DMS79 treated with DMSO at 0.1 percent for 48 hours (cell line): ENCODE measurements at regions not wholly inside any gene's neighbourhood (a gene's known extent, or its start where the extent isn't known, plus 50 kb on each side); places are given as distances from the start of the nearest gene placed in this dataset.
A peak's percentile ranks its signal among the peaks of the same experiment; 100 is the strongest.
"Not testable (repeated sequence)": the region's sequence is repeated elsewhere in the genome, so short reads cannot be mapped to it uniquely, and the experiment has no call there.

ENCODE experiments used
- DNase-seq: peaks from one replicate; lab custom pipeline; 2025; lab: John Stamatoyannopoulos, UW

GRCh38 chr13:99075268-99076191 is 97.7 kb upstream of the DOCK9 start:
- DNase-seq = no peak

DNA sequence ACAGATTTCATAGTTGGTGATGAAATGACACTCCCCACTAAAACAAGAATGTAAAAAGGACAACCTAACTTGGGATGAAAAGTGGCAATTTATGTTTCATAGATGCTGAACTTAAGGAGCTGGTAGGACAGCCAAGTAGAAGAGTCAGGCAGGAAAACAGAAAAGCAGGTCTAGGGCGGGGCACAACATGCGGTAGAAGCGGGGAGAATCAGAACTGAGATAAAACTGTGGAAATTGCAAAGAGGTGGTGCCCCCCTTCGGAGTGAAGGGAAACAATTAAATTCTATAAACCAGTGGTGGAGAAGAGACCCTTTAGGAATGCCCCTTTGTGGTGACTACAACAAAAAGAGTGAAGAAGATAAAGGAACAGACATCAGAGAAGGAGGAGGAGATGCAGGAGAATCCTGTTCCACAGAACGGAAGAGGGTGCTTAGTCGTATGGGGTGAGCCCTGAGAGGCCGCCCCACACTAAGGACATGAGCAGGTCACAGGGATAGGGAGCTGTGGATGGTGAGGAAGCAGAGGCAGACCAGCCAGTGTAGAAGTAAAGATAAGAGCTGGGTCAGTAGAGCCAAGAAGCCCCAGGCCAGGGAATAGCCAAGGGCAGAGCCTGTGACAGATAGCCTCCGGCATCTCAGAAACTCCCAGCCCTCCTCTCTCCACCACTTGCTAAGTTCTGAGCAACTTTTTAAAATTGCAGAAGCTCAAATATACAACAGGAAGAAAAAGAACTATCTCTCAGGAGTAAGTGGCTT is 100.3 kb upstream of the DOCK9 start:
- DNase-seq = no peak

- DNase-seq = no peak
These were observed 102.3 kb upstream of the DOCK9 start for GRCh38 chr13:99080131-99080530.

- peak; percentile 69 for DNase-seq
These were observed 106.1 kb upstream of the DOCK9 start for GRCh38 chr13:99083981-99084380.

- DNase-seq = no peak
These were observed 107.4 kb upstream of the DOCK9 start for GRCh38 chr13:99085139-99085807.

GRCh38 chr13:99085808-99086266 is 108.0 kb upstream of the DOCK9 start:
- DNase-seq = peak; percentile 28

DNA sequence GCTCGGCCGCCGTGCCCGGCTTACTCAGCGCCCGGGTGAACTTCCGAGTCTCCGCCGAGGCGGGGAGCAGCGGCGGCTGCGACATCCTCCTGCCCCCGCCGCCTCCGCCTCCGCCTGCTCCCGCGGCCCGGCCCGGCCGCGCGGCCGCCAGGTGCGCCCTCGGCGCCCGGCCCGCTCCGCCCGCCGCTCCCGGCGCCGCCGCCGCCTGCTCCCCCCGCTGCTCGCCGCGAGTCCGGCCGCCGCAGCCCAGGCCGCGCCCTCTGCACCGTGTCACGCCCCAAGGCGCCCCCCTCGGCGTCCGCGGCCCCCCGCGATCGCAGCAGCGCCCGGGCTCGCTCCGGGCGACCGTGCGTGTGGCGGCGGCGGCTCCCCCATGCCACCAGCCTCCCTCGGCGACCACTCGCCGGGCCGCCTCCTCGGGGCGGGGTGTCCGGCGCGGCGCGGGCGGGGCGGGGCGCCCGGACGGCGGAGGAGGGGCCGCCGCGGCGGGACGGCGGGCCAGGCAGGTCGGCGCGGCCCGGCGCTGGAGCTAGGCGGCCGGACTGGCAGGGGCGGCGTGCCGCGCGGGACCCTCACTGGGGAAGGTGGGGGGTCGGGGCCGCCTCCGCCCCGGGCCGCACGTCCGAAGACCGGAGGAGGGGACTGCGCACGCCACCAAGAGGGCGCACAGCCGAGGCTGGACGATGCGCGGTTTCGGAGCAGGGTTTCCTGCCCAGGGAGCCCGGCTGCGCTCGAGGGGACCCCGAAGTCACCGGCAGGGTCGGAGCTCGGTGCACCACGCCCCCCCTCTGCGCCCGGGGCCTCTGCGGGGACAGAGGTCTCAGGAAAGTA is 108.6 kb upstream of the DOCK9 start:
- peak; percentile 53 for DNase-seq

- DNase-seq = peak; percentile 99
These were observed 109.5 kb upstream of the DOCK9 start for GRCh38 chr13:99087098-99087953.

DNA sequence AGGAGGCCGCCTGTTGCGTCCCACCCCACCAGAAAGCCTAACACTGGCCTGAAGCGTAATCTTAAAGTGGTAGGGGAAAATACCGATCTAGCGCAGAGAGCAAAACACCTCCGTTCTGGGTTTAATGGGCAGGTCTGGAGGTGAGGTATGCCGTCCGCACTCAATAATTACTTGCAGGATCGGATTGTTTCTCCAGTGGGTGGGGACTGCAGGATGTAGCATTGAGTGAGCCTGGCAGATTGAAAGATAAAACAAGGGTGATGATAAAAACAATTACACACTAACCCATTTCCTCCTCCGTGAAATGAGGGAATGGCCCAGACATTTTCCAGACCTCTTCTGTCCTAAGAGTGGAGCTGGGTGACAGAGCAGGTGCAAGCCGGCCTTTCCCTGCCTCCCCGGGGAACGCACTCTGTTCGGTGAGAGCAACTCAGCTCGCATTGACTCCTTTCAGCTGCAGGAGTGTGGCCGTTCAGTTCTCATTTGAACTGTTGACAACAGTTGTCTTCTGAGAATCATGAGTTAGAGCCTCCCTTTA is 110.2 kb upstream of the DOCK9 start:
- peak; percentile 98 for DNase-seq

- no peak for DNase-seq
These were observed 106.7 kb upstream of the UBAC2 start for GRCh38 chr13:99093997-99094396.

- not testable (repeated sequence) for DNase-seq
These were observed 98.8 kb upstream of the UBAC2 start for GRCh38 chr13:99101831-99102230.

DNA sequence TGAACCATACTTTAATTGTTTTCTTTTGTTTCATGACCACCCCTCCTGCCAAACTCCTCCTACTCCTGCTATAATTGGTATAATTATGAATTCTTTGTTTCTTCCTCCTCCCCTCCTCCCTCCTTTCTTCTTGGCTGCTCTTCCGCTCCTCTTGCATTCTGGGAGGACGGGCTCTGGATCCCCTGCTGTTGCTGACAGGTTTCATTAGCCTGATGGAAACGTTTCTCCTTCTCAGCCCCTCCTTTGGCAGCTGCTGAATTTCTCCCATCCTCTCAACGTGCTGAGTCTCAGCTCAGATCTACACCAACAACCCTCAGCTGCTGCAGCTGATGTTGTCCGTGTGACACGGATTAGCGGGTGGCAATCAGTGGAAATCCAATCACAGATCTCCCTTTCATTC is 97.1 kb upstream of the UBAC2 start:
- DNase-seq = no peak

GRCh38 chr13:99104396-99104795 is 96.3 kb upstream of the UBAC2 start:
- no peak for DNase-seq

- DNase-seq = no peak
These were observed 95.5 kb upstream of the UBAC2 start for GRCh38 chr13:99105160-99105559.

- DNase-seq = no peak
These were observed 87.3 kb upstream of the UBAC2 start for GRCh38 chr13:99113351-99113750.

GRCh38 chr13:99118179-99118578 is 82.5 kb upstream of the UBAC2 start:
- DNase-seq = no peak

DNA sequence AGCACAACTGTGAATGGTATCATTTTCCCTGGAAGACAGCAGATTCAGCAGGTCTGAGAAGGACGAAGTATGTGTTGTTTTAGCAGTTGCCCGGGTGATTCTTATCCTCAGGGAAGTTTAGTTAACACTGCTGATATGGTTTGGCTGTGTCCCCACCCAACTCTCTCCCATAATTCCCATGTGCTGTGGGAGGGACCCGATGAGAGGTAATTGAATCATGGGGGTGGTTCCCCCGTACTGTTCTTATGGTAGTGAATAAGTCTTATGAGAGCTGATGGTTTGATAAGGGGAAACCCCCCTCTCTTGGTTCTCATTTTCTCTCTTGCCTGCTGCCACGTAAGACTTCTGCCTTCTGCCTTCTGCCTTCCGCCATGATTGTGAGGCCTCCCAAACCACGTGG is 81.0 kb upstream of the UBAC2 start:
- no peak for DNase-seq

GRCh38 chr13:99120751-99121150 is 79.9 kb upstream of the UBAC2 start:
- no peak for DNase-seq

DNA sequence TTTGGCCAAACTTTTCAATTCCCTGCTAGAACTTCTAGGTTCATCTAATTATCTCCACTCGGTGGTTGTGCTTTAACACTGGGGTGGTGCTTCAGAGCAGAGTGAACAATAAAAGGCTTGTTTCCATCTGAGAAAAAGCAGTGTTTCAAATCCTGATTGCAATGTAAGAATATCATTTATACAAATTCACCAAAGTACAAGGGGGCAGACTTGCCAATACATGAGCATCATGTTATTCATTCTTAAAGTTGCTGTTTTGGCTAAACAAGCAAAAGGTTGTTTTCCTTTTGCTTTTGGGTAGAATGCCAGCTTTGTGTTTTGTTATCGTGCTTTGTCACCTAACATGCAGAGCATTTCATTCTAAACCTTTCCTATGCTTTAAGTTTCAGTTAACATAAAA is 78.5 kb upstream of the UBAC2 start:
- no peak for DNase-seq
